K562 (cell line): ENCODE measurements at regions not wholly inside any gene's neighbourhood (a gene's known extent, or its start where the extent isn't known, plus 50 kb on each side); places are given as distances from the start of the nearest gene placed in this dataset.

Source experiments
- ATAC-seq: fragments of 200-7000 bp; cut with Tn5 transposase; 3 replicates; pipeline ENCODE4 v1.9.1; 2020; ENCODE audit warnings: moderate library complexity
- BruUV-seq: library from RNA; stranded (reverse); fragments of 400-500 nt; replicated peaks from 2 replicates; lab custom pipeline; 2021; lab: Mats Ljungman, UMichigan
- CTCF ChIA-PET: fragments of 300-600 bp; formaldehyde crosslinking; extraction: SDS; loops from one replicate; lab custom pipeline; 2021; ENCODE audit warnings: low intra/inter-chr PET ratio; lab: Yijun Ruan, JAX
- POLR2A ChIA-PET: fragments of 300-600, 350-650 bp; sonication (Branson Sonifier 250); formaldehyde crosslinking; extraction: SDS; loops from one replicate; lab custom pipeline; 2021; ENCODE audit warnings: antibody characterized with exemption, inconsistent platforms; lab: Yijun Ruan, JAX
- DNase-seq, 4 experiments: peaks; one replicate each; pipeline versions ENCODE4 v3.0.0 to v3.0.0-alpha.2; 2011 to 2018; ENCODE audit warnings: low spot score in 3 of 4, mixed read lengths in 3 of 4; ENCODE audit errors: extremely low read depth in 1 of 4
- FAIRE-seq: peaks from 2 replicates; lab custom pipeline; 2011; peaks lifted over from hg19 to GRCh38; lab: Jason Lieb, UNC
- H2AFZ ChIP-seq: 2 replicates; pipeline ENCODE4 v1.6.0; 2011; ENCODE audit warnings: low read depth, low read length, control low read depth, inconsistent platforms
- H3K27ac ChIP-seq: fragments of 200-600 bp; 3 replicates; pipeline ENCODE4 v1.8.0; 2011; ENCODE audit warnings: low read depth, mild to moderate bottlenecking, control low read depth, inconsistent platforms, low read length, moderate library complexity, mixed read lengths; ENCODE audit errors: extremely low read depth
- H3K27me3 ChIP-seq, 2 experiments: fragments of 300-600 bp in 1 of 2; 2 replicates in 1 of 2; 3 replicates in 1 of 2; pipeline versions ENCODE4 v1.6.0 to v1.8.0; 2011; ENCODE audit warnings: inconsistent platforms in 2 of 2, low read length in 2 of 2, mild to moderate bottlenecking in 1 of 2, mixed read lengths in 1 of 2, moderate library complexity in 1 of 2; ENCODE audit not compliant: control insufficient read depth in 2 of 2, insufficient read depth in 2 of 2
- H3K36me3 ChIP-seq: fragments of 300-600 bp; 3 replicates; pipeline ENCODE4 v1.8.0; 2011; ENCODE audit warnings: mild to moderate bottlenecking, low read length, inconsistent platforms; ENCODE audit not compliant: control insufficient read depth, insufficient read depth
- H3K4me1 ChIP-seq, 2 experiments: fragments of 200-600 bp in 1 of 2; replicated peaks in 1 of 2; 2 replicates in 1 of 2; 3 replicates in 1 of 2; pipeline versions ENCODE4 v1.5.1 to v1.8.0; 2011; ENCODE audit warnings: inconsistent platforms in 2 of 2, low read length in 2 of 2, mild to moderate bottlenecking in 1 of 2, mixed read lengths in 1 of 2, moderate library complexity in 1 of 2; ENCODE audit not compliant: control insufficient read depth in 2 of 2, insufficient read depth in 2 of 2
- H3K4me2 ChIP-seq: 2 replicates; pipeline ENCODE4 v1.6.1; 2011; ENCODE audit warnings: low read length, control low read depth, inconsistent platforms, mixed read lengths; ENCODE audit not compliant: insufficient read depth
- H3K4me3 ChIP-seq: fragments of 200-600 bp; sonication (generic), shearing (Covaris generic); 2 replicates; pipeline ENCODE4 v1.5.1; 2016; ENCODE audit warnings: control low read depth, inconsistent platforms
- H3K79me2 ChIP-seq: fragments of 200-600 bp; 3 replicates; pipeline ENCODE4 v1.8.0; 2011; ENCODE audit warnings: low read length, inconsistent platforms; ENCODE audit not compliant: control insufficient read depth, insufficient read depth
- H3K9ac ChIP-seq, 2 experiments: 2 replicates each; pipeline versions ENCODE4 v1.6.0 to v1.6.1; 2011; ENCODE audit warnings: low read depth in 2 of 2, low read length in 2 of 2, control low read depth in 1 of 2, inconsistent platforms in 1 of 2, mild to moderate bottlenecking in 1 of 2, mixed read lengths in 1 of 2; ENCODE audit not compliant: insufficient read depth in 1 of 2
- H3K9me1 ChIP-seq: one replicate; pipeline ENCODE4 v1.6.0; 2011; ENCODE audit warnings: inconsistent platforms, mild to moderate bottlenecking, low read length, moderate library complexity; ENCODE audit not compliant: control insufficient read depth, insufficient read depth
- H3K9me3 ChIP-seq: replicated peaks from 2 replicates; pipeline ENCODE4 v1.5.1; 2011; ENCODE audit warnings: low read depth, low read length, inconsistent platforms; ENCODE audit not compliant: control insufficient read depth, insufficient read depth
- H4K20me1 ChIP-seq: replicated peaks from 2 replicates; pipeline ENCODE4 v1.6.1; 2011; ENCODE audit warnings: low read length, inconsistent platforms, mixed read lengths; ENCODE audit not compliant: control insufficient read depth, insufficient read depth
- ARNT ChIP-seq, 2 experiments: fragments of 450-650 bp; IDR thresholded peaks; 2 replicates each; pipeline ENCODE4 v1.6.1; 2016; ENCODE audit warnings: mild to moderate bottlenecking in 1 of 2
- CHD1 ChIP-seq: fragments of 200-600 bp; sonication (generic); IDR thresholded peaks from one replicate; pipeline ENCODE4 v1.6.1; 2012; ENCODE audit warnings: mild to moderate bottlenecking, moderate library complexity, low read length, inconsistent platforms
- DNMT1 ChIP-seq: fragments of 450-650 bp; IDR thresholded peaks from 2 replicates; pipeline ENCODE4 v1.6.1; 2016; ENCODE audit warnings: antibody characterized with exemption, mild to moderate bottlenecking
- EWSR1 ChIP-seq: fragments of 450-650 bp; IDR thresholded peaks from 2 replicates; pipeline ENCODE4 v1.6.1; 2018; ENCODE audit warnings: borderline replicate concordance, mild to moderate bottlenecking, low read depth, moderate library complexity; ENCODE audit not compliant: partially characterized antibody
- KAT2B ChIP-seq: IDR thresholded peaks from one replicate; pipeline ENCODE4 v1.6.1; 2012; ENCODE audit warnings: low read depth, mild to moderate bottlenecking, control low read depth, inconsistent platforms, low read length, moderate library complexity
- KLF6 ChIP-seq: fragments of 250-450 bp; sonication (Bioruptor Pico); IDR thresholded peaks from 2 replicates; pipeline ENCODE4 v1.4.0; 2020; ENCODE audit warnings: mild to moderate bottlenecking, moderate library complexity, borderline replicate concordance
- NCOR1 ChIP-seq: fragments of 450-650 bp; IDR thresholded peaks from 2 replicates; pipeline ENCODE4 v1.6.1; 2016; ENCODE audit warnings: mild to moderate bottlenecking, moderate library complexity
- NFE2L1 ChIP-seq: fragments of 450-650 bp; IDR thresholded peaks from 2 replicates; pipeline ENCODE4 v1.6.1; 2016; ENCODE audit warnings: missing genetic modification characterization, low read depth, mild to moderate bottlenecking, missing compliant biosample characterization, moderate library complexity, borderline replicate concordance
- NFRKB ChIP-seq: fragments of 450-650 bp; IDR thresholded peaks from 2 replicates; pipeline ENCODE4 v1.6.1; 2016; ENCODE audit warnings: low read depth
- POU5F1 ChIP-seq: fragments of 150-350 bp; IDR thresholded peaks from 2 replicates; pipeline ENCODE4 v1.6.1; 2014; ENCODE audit warnings: borderline replicate concordance, low read length, low read depth, mild to moderate bottlenecking; ENCODE audit not compliant: partially characterized antibody
- RAD21 ChIP-seq, 2 experiments: fragments of 250-450 bp in 1 of 2; fragments of 450-650 bp in 1 of 2; sonication (Bioruptor Pico) in 1 of 2; formaldehyde crosslinking in 1 of 2; IDR thresholded peaks in 1 of 2; conservative IDR thresholded peaks in 1 of 2; 2 replicates each; pipeline versions ENCODE4 v1.4.0 to v1.8.0; 2020 to 2022; ENCODE audit warnings: mild to moderate bottlenecking in 2 of 2, moderate library complexity in 1 of 2
- RBM22 ChIP-seq: fragments of 200-400 bp; formaldehyde crosslinking; IDR thresholded peaks from 2 replicates; pipeline ENCODE4 v1.6.1; 2018; ENCODE audit warnings: low read length, low read depth; ENCODE audit not compliant: poor library complexity, severe bottlenecking
- SETDB1 ChIP-seq: IDR thresholded peaks from one replicate; pipeline ENCODE4 v1.6.1; 2012; ENCODE audit warnings: low read length, control low read depth, inconsistent platforms
- SPI1 ChIP-seq: IDR thresholded peaks from 2 replicates; pipeline ENCODE4 v1.6.1; 2011; ENCODE audit warnings: low read depth, low read length, control low read depth, borderline replicate concordance
- U2AF2 ChIP-seq: fragments of 200-400 bp; formaldehyde crosslinking; optimal IDR thresholded peaks from 2 replicates; pipeline ENCODE3; 2017; ENCODE audit warnings: low read depth, mild to moderate bottlenecking, low read length
- ZFX ChIP-seq: sonication (generic); formaldehyde crosslinking; IDR thresholded peaks from 2 replicates; pipeline ENCODE4 v1.8.0; 2022; ENCODE audit warnings: mild to moderate bottlenecking, missing genetic modification reagents, moderate library complexity
- ZNF12 ChIP-seq: sonication (generic); formaldehyde crosslinking; IDR thresholded peaks from 2 replicates; pipeline ENCODE4 v1.4.0; 2020; ENCODE audit warnings: mild to moderate bottlenecking, missing genetic modification reagents
- ZNF644 ChIP-seq: fragments of 200-800 bp; sonication (Bioruptor generic); IDR thresholded peaks from 2 replicates; pipeline ENCODE4 v1.6.1; 2016; ENCODE audit warnings: low read depth, missing genetic modification characterization, missing compliant biosample characterization
- WGBS: fragments of 100-300 bp; shearing (Covaris generic); methylation state at CpG from one replicate; pipeline ENCODE4 v1.1.6; 2016; ENCODE audit warnings: low coverage, mixed read lengths; ENCODE audit not compliant: insufficient coverage; ENCODE audit errors: missing lambda C conversion rate; 5-methylcytosine and 5-hydroxymethylcytosine counted together
- in situ Hi-C: fragments of 300-500 bp; cut with MboI; formaldehyde crosslinking; loops from 4 replicates; pipeline ENCODE4 v1.15.0; 2018; ENCODE audit warnings: inconsistent platforms, mixed read lengths
- intact Hi-C: fragments of 100-400 bp; cut with micrococcal nuclease; formaldehyde crosslinking; loops from 2 replicates; pipeline ENCODE4 v1.14.2; 2022
- TF ChIP-seq, protein P1 (sequence below): fragments of 450-650 bp; formaldehyde crosslinking; IDR thresholded peaks from 2 replicates; pipeline ENCODE4 v1.4.0; 2020; ENCODE audit warnings: mild to moderate bottlenecking, mixed read lengths
- TF ChIP-seq, protein P2 (sequence below): sonication (generic); formaldehyde crosslinking; IDR thresholded peaks from 2 replicates; pipeline ENCODE4 v1.8.0; 2022; ENCODE audit warnings: missing genetic modification reagents, mild to moderate bottlenecking, borderline replicate concordance

DNA sequence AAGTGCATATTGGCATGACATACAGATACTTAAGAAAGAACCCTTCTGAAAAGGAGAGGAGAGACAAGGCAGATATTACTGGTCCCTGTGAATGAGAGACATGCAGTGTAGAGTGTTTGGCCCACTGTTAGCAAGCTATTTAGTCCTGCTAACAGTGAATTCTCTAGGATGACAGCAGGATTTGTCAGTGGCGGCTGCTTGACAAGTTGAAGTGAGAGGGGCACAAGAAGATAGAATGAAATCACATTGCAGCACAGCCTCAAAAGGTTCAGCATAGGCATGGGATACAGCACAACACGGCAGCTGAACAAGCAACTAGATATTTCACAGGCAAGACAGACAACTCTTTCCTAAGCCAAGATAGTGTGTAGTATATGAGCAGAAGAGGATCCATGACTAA lies 407.9 kb downstream of the PLA2G4A start (continued):
- TF ChIP-seq KAT2B = no peak
- TF ChIP-seq POU5F1 = no peak
- no peak for TF ChIP-seq U2AF2
- TF ChIP-seq RBM22 = no peak
- TF ChIP-seq EWSR1 = no peak
- TF ChIP-seq ZNF12 (CRISPR knock-in tag) = no peak
- TF ChIP-seq ZFX (CRISPR knock-in tag) = no peak
- no peak for TF ChIP-seq SETDB1
- no peak for TF ChIP-seq KLF6 (CRISPR knock-in tag)

GRCh38 chr1:187237542-187237941 lies 408.8 kb downstream of the PLA2G4A start:
- Histone ChIP-seq H3K9me3 (0 out of 2 replicates have a peak, but pooled peaks cover 2% of the 10 kb centered on the region), H3K4me1 (no peaks in the 10 kb centered on the region), H3K27me3 (no peaks in the 10 kb centered on the region), H4K20me1 (no peaks in the 10 kb centered on the region), H3K9ac (no peak overlapping the region), H2AFZ (no peak overlapping the region), H3K4me3 (no peak overlapping the region)
- CTCF ChIA-PET = no interaction called here
- intact Hi-C loops = no loop called here
- TF ChIP-seq CHD1 = no peak
- no peak for TF ChIP-seq SPI1
- no peak for TF ChIP-seq ZNF644 (tag)
- no peak for TF ChIP-seq NCOR1
- TF ChIP-seq NFRKB = no peak
- TF ChIP-seq, protein P1, sequence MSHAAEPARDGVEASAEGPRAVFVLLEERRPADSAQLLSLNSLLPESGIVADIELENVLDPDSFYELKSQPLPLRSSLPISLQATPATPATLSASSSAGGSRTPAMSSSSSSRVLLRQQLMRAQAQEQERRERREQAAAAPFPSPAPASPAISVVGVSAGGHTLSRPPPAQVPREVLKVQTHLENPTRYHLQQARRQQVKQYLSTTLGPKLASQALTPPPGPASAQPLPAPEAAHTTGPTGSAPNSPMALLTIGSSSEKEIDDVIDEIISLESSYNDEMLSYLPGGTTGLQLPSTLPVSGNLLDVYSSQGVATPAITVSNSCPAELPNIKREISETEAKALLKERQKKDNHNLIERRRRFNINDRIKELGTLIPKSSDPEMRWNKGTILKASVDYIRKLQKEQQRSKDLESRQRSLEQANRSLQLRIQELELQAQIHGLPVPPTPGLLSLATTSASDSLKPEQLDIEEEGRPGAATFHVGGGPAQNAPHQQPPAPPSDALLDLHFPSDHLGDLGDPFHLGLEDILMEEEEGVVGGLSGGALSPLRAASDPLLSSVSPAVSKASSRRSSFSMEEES = no peak
- no peak for TF ChIP-seq DNMT1
- TF ChIP-seq, protein P2, sequence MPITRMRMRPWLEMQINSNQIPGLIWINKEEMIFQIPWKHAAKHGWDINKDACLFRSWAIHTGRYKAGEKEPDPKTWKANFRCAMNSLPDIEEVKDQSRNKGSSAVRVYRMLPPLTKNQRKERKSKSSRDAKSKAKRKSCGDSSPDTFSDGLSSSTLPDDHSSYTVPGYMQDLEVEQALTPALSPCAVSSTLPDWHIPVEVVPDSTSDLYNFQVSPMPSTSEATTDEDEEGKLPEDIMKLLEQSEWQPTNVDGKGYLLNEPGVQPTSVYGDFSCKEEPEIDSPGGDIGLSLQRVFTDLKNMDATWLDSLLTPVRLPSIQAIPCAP (CRISPR knock-in tag) = no peak
- no peak for TF ChIP-seq ARNT (IDR thresholded peaks at IDR 0.05)
- no peak for TF ChIP-seq RAD21 (CRISPR knock-in tag; conservative IDR thresholded peaks at IDR 0.05 in 1 of 2, IDR thresholded peaks at IDR 0.05 in 1 of 2)
- TF ChIP-seq NFE2L1 (tag) = no peak
- TF ChIP-seq, all 486 proteins: peak for 0
- BruUV-seq = no TSS peak
- POLR2A ChIA-PET = no interaction called here
- no peaks in the 10 kb centered on the region for H3K36me3 ChIP-seq
- H3K4me2 ChIP-seq = no peak overlapping the region
- no peaks in the 10 kb centered on the region for H3K9me1 ChIP-seq
- 9% methylated on average over 3 of the region's 3 CpGs for WGBS
- DNase-seq (no peak), FAIRE-seq (no peak), ATAC-seq (no peak)
- H3K79me2 ChIP-seq = no peaks in the 10 kb centered on the region
- no peak overlapping the region for H3K27ac ChIP-seq
- in situ Hi-C loops = no loop called here
